HCT116 (cell line): ENCODE measurements at regions not wholly inside any gene's neighbourhood (a gene's known extent, or its start where the extent isn't known, plus 50 kb on each side); places are given as distances from the start of the nearest gene placed in this dataset.
A peak's percentile ranks its signal among the peaks of the same experiment; 100 is the strongest.

Experiments
- ATAC-seq: fragments of 200-7000 bp; cut with Tn5 transposase; 2 replicates; pipeline ENCODE4 v1.9.1; 2020; ENCODE audit warnings: mild to moderate bottlenecking, moderate library complexity
- BruUV-seq: library from RNA; stranded (reverse); fragments of 400-500 nt; replicated peaks from 2 replicates; lab custom pipeline; 2021; lab: Mats Ljungman, UMichigan
- CTCF ChIA-PET: fragments of 300-600 bp; sonication (Branson Sonifier 250); formaldehyde crosslinking; loops from one replicate; lab custom pipeline; 2021; ENCODE audit warnings: antibody characterized with exemption; lab: Charles Lee
- POLR2A ChIA-PET: fragments of 300-600, 350-600 bp; sonication (Branson Sonifier 250); formaldehyde crosslinking; loops from one replicate; lab custom pipeline; 2021; ENCODE audit warnings: antibody characterized with exemption; lab: Charles Lee
- RAD21 ChIA-PET, 2 experiments: fragments of 300-600 bp; sonication (Branson Sonifier 250); formaldehyde crosslinking; loops; one replicate each; lab custom pipeline; 2023; ENCODE audit warnings: low total read pairs in 2 of 2; ENCODE audit not compliant: uncharacterized antibody in 2 of 2, unreplicated experiment in 2 of 2, low non-redundant PET in 1 of 2; lab: Charles Lee
- DNase-seq: peaks from one replicate; pipeline ENCODE4 v3.0.0-alpha.2; 2010; ENCODE audit warnings: low read depth, low spot score
- H2AFZ ChIP-seq: fragments of 200-600 bp; shearing (Covaris generic), sonication (generic); 2 replicates; pipeline ENCODE4 v1.6.1; 2017; ENCODE audit warnings: low read depth, mixed run types, mixed read lengths, antibody characterized with exemption, low read length; ENCODE audit not compliant: poor library complexity, severe bottlenecking
- H3K27ac ChIP-seq: 2 replicates; pipeline ENCODE4 v1.5.1; 2012; ENCODE audit warnings: low read depth, low read length
- H3K27me3 ChIP-seq: fragments of 200-600 bp; sonication (generic); 2 replicates; pipeline ENCODE4 v1.6.1; 2016; ENCODE audit warnings: mixed run types, low read length, mixed read lengths; ENCODE audit not compliant: insufficient read depth
- H3K36me3 ChIP-seq, 2 experiments: fragments of 200-500 bp in 1 of 2; fragments of 200-600 bp in 1 of 2; sonication (Bioruptor generic) in 1 of 2; sonication (generic) in 1 of 2; 2 replicates each; pipeline versions ENCODE4 v1.5.1 to v1.6.1; 2014 to 2016; ENCODE audit warnings: low read length in 2 of 2, inconsistent platforms in 1 of 2, mixed read lengths in 1 of 2, mixed run types in 1 of 2; ENCODE audit not compliant: insufficient read depth in 2 of 2, control insufficient read depth in 1 of 2
- H3K4me1 ChIP-seq, 2 experiments: fragments of 200-600 bp in 1 of 2; sonication (generic) in 1 of 2; 2 replicates each; pipeline versions ENCODE4 v1.5.1 to v1.6.1; 2012 to 2017; ENCODE audit warnings: low read length in 2 of 2, inconsistent platforms in 1 of 2, mild to moderate bottlenecking in 1 of 2, mixed read lengths in 1 of 2, mixed run types in 1 of 2, moderate library complexity in 1 of 2; ENCODE audit not compliant: insufficient read depth in 2 of 2, control insufficient read depth in 1 of 2
- H3K4me2 ChIP-seq: fragments of 200-600 bp; sonication (generic); 2 replicates; pipeline ENCODE4 v1.6.1; 2017; ENCODE audit warnings: mixed run types, low read length, mixed read lengths
- H3K4me3 ChIP-seq, 2 experiments: fragments of 200-600 bp in 1 of 2; sonication (generic) in 1 of 2; replicated peaks in 1 of 2; 2 replicates each; pipeline ENCODE4 v1.5.1; 2011 to 2016; ENCODE audit warnings: low read length in 2 of 2, control low read depth in 1 of 2, low read depth in 1 of 2, mild to moderate bottlenecking in 1 of 2, mixed read lengths in 1 of 2, mixed run types in 1 of 2
- H3K79me2 ChIP-seq: fragments of 200-600 bp; sonication (generic); 2 replicates; pipeline ENCODE4 v1.6.1; 2017; ENCODE audit warnings: mild to moderate bottlenecking, mixed run types, low read length, moderate library complexity, mixed read lengths; ENCODE audit not compliant: insufficient read depth
- H3K9ac ChIP-seq: fragments of 200-600 bp; sonication (generic); 2 replicates; pipeline ENCODE4 v1.6.1; 2016; ENCODE audit warnings: low read length, mixed read lengths
- H3K9me2 ChIP-seq: fragments of 200-600 bp; sonication (generic), shearing (Covaris generic); 2 replicates; pipeline ENCODE4 v1.6.1; 2017; ENCODE audit warnings: mixed run types, mild to moderate bottlenecking, moderate library complexity; ENCODE audit not compliant: insufficient read depth
- H3K9me3 ChIP-seq, 2 experiments: fragments of 200-500 bp in 1 of 2; fragments of 200-600 bp in 1 of 2; sonication (Bioruptor generic) in 1 of 2; sonication (generic) in 1 of 2; 2 replicates each; pipeline ENCODE4 v1.6.1; 2014 to 2017; ENCODE audit warnings: low read length in 2 of 2, mixed read lengths in 2 of 2, inconsistent platforms in 1 of 2, low read depth in 1 of 2, mild to moderate bottlenecking in 1 of 2, mixed run types in 1 of 2, moderate library complexity in 1 of 2; ENCODE audit not compliant: control insufficient read depth in 1 of 2, insufficient read depth in 1 of 2
- H4K20me1 ChIP-seq: fragments of 200-600 bp; sonication (generic), shearing (Covaris generic); 2 replicates; pipeline ENCODE4 v1.6.1; 2017; ENCODE audit warnings: mixed run types, mild to moderate bottlenecking, moderate library complexity; ENCODE audit not compliant: insufficient read depth
- JUND ChIP-seq: IDR thresholded peaks from 2 replicates; pipeline ENCODE4 v1.6.1; 2012
- SIN3A ChIP-seq: IDR thresholded peaks from 2 replicates; pipeline ENCODE4 v1.6.1; 2012; ENCODE audit warnings: low read depth
- SRF ChIP-seq: IDR thresholded peaks from 2 replicates; pipeline ENCODE4 v1.6.1; 2012; ENCODE audit warnings: low read depth
- intact Hi-C: fragments of 100-400 bp; cut with micrococcal nuclease; formaldehyde crosslinking; loops from 2 replicates; pipeline ENCODE4 v1.10.0; 2022
- TF ChIP-seq, protein P1 (sequence below), 3 experiments: fragments of 200-600 bp in 1 of 3; sonication (generic) in 1 of 3; IDR thresholded peaks in 2 of 3; conservative IDR thresholded peaks in 1 of 3; 2 replicates each; pipeline ENCODE4 v1.5.1; 2012 to 2017; ENCODE audit warnings: low read depth in 2 of 3, low read length in 2 of 3, antibody characterized with exemption in 1 of 3, borderline replicate concordance in 1 of 3, control low read depth in 1 of 3, mild to moderate bottlenecking in 1 of 3, mixed read lengths in 1 of 3, mixed run types in 1 of 3, moderate library complexity in 1 of 3; ENCODE audit not compliant: insufficient read depth in 1 of 3

DNA sequence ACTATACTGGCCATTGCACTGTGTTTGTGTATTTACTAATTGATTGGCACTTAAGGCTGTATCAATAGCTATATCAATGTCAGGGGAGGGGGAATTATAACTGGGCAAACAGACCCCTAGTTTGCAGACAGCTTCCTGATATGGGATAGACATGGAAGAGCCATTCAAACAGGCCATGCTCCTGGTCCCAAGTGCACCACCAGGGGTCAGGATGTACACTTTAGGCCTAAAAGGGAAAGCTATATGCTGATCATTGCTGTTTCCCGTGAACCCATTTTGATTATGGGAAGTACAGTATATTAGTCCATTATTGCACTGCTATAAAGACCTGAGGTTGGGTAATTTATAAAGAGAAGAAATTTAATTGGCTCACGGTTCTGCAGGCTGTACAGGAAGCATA lies 124.9 kb upstream of the BACE2 start:
- H3K4me1 ChIP-seq: no peaks in the 10 kb centered on the region
- no peaks in the 10 kb centered on the region for H3K9me2 ChIP-seq
- H2AFZ ChIP-seq: no peak overlapping the region
- intact Hi-C loops: no loop called here
- H3K4me3 ChIP-seq: no peak overlapping the region
- no peak overlapping the region for H3K4me2 ChIP-seq
- CTCF ChIA-PET: no interaction called here
- DNase-seq (no peak), ATAC-seq (no peak)
- no peaks in the 10 kb centered on the region for H3K79me2 ChIP-seq
- BruUV-seq: no TSS peak
- RAD21 ChIA-PET: no interaction called here
- H3K36me3 ChIP-seq: no peaks in the 10 kb centered on the region
- POLR2A ChIA-PET: no interaction called here
- no peak overlapping the region for H3K9ac ChIP-seq
- H3K9me3 ChIP-seq: no peaks in the 10 kb centered on the region
- no peak overlapping the region for H3K27ac ChIP-seq
- H3K27me3 ChIP-seq: no peaks in the 10 kb centered on the region
- TF ChIP-seq, protein P1, sequence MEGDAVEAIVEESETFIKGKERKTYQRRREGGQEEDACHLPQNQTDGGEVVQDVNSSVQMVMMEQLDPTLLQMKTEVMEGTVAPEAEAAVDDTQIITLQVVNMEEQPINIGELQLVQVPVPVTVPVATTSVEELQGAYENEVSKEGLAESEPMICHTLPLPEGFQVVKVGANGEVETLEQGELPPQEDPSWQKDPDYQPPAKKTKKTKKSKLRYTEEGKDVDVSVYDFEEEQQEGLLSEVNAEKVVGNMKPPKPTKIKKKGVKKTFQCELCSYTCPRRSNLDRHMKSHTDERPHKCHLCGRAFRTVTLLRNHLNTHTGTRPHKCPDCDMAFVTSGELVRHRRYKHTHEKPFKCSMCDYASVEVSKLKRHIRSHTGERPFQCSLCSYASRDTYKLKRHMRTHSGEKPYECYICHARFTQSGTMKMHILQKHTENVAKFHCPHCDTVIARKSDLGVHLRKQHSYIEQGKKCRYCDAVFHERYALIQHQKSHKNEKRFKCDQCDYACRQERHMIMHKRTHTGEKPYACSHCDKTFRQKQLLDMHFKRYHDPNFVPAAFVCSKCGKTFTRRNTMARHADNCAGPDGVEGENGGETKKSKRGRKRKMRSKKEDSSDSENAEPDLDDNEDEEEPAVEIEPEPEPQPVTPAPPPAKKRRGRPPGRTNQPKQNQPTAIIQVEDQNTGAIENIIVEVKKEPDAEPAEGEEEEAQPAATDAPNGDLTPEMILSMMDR (IDR thresholded peaks at IDR 0.05 in 2 of 3, conservative IDR thresholded peaks at IDR 0.05 in 1 of 3; ENCODE audit: borderline replicate concordance in 1 of 3, insufficient read depth in 1 of 3, low read depth in 2 of 3, low read length in 2 of 3): 0 out of 6 replicates have a peak, but pooled peaks of 2 of the 3 experiments have one; percentile 23 to 27
- TF ChIP-seq SIN3A: no peak
- H4K20me1 ChIP-seq: no peaks in the 10 kb centered on the region

DNA sequence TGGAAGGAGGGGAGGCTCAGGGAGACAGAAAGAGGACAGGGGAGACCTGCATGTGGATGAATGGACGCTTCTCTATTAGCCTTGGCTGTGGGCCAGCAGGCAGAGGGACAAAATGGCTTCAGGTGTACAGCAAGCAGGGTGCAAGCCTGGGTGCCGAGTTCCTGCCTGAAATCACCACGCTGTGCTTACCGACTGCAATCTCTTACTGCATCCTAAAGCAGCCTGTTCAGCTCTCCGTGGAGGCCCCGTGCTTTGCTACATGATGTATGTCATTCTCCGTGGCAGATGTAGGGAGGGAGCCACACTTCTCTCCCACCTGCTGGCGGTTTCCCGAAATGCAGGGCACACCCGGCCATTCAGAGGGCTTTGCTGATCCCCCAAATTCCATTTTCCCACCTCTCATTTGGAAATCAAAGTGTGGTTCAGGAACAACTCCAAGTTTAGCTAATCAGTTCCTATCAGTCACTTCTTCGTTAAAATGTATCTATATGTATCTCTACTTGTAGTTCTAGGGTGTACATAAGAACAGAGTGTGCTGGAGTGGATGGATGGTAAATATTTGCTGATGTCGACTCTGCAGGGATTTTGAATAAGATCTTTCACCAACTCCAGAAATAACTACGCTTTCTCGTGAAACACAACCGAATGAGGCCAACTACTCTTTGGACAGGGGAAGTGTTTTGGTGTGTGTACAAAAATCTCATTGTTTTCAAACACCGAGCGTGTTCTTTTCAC lies 122.3 kb upstream of the BACE2 start:
- no peaks in the 10 kb centered on the region for H3K27me3 ChIP-seq
- H3K27ac ChIP-seq: no peak overlapping the region
- ATAC-seq (peak; percentile 64), DNase-seq (no peak)
- H3K4me2 ChIP-seq: 0 out of 2 replicates have a peak overlapping the region, but pooled peaks have one; percentile 7
- no peaks in the 10 kb centered on the region for H3K9me3 ChIP-seq
- H3K79me2 ChIP-seq: no peaks in the 10 kb centered on the region
- no peaks in the 10 kb centered on the region for H3K36me3 ChIP-seq
- POLR2A ChIA-PET: no interaction called here
- RAD21 ChIA-PET: no interaction called here
- CTCF ChIA-PET: no interaction called here
- H2AFZ ChIP-seq: no peak overlapping the region
- no peak overlapping the region for H3K9ac ChIP-seq
- no peaks in the 10 kb centered on the region for H3K9me2 ChIP-seq
- TF ChIP-seq JUND (no peak), SRF (no peak)
- TF ChIP-seq, protein P1 (IDR thresholded peaks at IDR 0.05 in 2 of 3, conservative IDR thresholded peaks at IDR 0.05 in 1 of 3; ENCODE audit: borderline replicate concordance in 1 of 3, insufficient read depth in 1 of 3, low read depth in 2 of 3, low read length in 2 of 3): peak in 2 of 3 experiments; percentile 34 to 48; a peak in 3 of 6 replicates
- H3K4me1 ChIP-seq: no peaks in the 10 kb centered on the region
- BruUV-seq: no TSS peak
- H3K4me3 ChIP-seq: no peak overlapping the region
- intact Hi-C loops: no loop called here
- H4K20me1 ChIP-seq: no peaks in the 10 kb centered on the region
